IPS DF 19.7 (cell line): ENCODE measurements at regions not wholly inside any gene's neighbourhood (a gene's known extent, or its start where the extent isn't known, plus 50 kb on each side); places are given as distances from the start of the nearest gene placed in this dataset.

Experiments
- DNase-seq: peaks from one replicate; pipeline ENCODE4 v3.0.0-alpha.2; 2013; ENCODE audit warnings: low read depth, low spot score

DNA sequence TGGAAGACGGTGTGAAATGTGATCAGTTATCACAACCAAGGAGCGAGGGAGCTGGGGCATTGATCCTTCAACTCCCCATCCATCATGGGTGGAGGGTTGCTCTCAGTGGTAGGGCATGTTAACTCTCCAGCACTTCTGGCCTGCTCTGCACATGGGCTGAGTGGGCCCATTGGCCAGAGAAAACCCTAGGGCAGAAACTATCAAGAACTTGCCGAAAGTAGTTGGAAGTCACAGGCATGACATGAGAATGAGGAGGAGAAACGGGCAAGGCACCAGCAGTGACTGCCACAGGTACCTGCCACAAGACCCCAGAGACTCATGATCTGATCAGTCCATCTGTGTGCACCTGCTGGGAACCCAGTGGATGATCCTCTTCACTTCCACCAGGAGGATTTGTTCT, 50.9 kb upstream of the CXCL14 start:
- no peak for DNase-seq

DNA sequence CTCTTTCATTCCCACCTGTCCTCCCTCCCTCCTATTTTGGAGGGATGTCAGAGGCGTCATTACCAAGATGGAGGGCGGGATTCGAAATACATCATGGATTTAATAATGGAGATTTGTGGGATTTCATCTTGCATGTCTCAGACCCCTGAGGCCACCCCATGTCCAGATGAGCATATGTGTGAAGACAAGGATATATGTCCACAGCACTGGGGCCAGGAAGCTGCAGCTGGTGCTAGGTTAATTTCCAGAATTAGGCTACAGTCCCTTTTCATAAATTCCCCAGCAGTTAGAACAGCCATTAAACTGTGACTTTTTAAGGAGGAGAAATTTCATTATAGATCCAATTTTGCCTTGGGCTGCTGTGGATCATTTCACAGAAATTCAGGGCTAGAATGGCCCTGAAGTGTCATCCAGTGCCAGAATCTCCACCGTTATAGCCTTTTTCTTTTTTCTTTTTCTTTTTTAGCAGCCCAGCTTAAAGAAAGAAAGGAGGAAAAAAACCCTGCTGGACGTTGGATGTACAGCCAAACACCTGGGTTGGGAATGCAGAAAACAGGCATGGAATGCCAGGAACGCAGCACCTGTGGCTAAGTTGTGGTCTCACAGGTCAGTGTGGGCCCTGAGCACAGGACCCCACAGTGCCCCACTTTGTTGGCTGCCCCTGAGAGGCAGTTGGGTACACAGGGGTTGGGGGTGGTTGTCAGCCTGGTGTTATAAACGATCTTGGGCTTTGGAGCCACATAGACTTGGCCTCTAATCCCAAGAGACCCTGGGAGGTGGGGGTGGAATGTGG, 50.2 kb upstream of the CXCL14 start:
- DNase-seq = peak; percentile 17
